ENCODE measurements at regions not wholly inside any gene's neighbourhood (a gene's known extent, or its start where the extent isn't known, plus 50 kb on each side); places are given as distances from the start of the nearest gene placed in this dataset.
"Not testable (repeated sequence)": the region's sequence is repeated elsewhere in the genome, so short reads cannot be mapped to it uniquely, and the experiment has no call there.

GRCh38 chr6:6940031-6941025 lies 167.4 kb upstream of the RREB1 start:
- no peak overlapping the region for H3K27ac ChIP-seq (ENCODE audit: low read depth, low read length, severe bottlenecking)
- H3K4me1 ChIP-seq (ENCODE audit: control insufficient read depth, insufficient read depth, low read length, poor library complexity, severe bottlenecking), result no peaks in the 10 kb centered on the region
- no peaks in the 10 kb centered on the region for H3K36me3 ChIP-seq (ENCODE audit: control insufficient read depth, insufficient read depth, low read length)
- no peak overlapping the region for H3K4me3 ChIP-seq (ENCODE audit: extremely low read depth, insufficient read depth, low read length, poor library complexity, severe bottlenecking)
- 88 to 94% methylated on average over 38 to 39 of the region's 47 CpGs for WGBS, 2 experiments (ENCODE audit: insufficient coverage in 2 of 2)
- no peaks in the 10 kb centered on the region for H3K9me3 ChIP-seq (ENCODE audit: control insufficient read depth, low read length)

GRCh38 chr6:6941201-6941600 lies 166.6 kb upstream of the RREB1 start:
- H3K36me3 ChIP-seq (ENCODE audit: control insufficient read depth, insufficient read depth, low read length), result no peaks in the 10 kb centered on the region
- H3K27ac ChIP-seq (ENCODE audit: low read depth, low read length, severe bottlenecking), result no peak overlapping the region
- H3K9me3 ChIP-seq (ENCODE audit: control insufficient read depth, low read length), result no peaks in the 10 kb centered on the region
- H3K4me1 ChIP-seq (ENCODE audit: control insufficient read depth, insufficient read depth, low read length, poor library complexity, severe bottlenecking), result no peaks in the 10 kb centered on the region
- no peak overlapping the region for H3K4me3 ChIP-seq (ENCODE audit: extremely low read depth, insufficient read depth, low read length, poor library complexity, severe bottlenecking)
- 94 to 100% methylated on average over 7 to 8 of the region's 8 CpGs for WGBS, 2 experiments (ENCODE audit: insufficient coverage in 2 of 2)

- Histone ChIP-seq H3K4me3 (ENCODE audit: extremely low read depth, insufficient read depth, low read length, poor library complexity, severe bottlenecking) (no peak overlapping the region), H3K36me3 (ENCODE audit: control insufficient read depth, insufficient read depth, low read length) (no peaks in the 10 kb centered on the region), H3K4me1 (ENCODE audit: control insufficient read depth, insufficient read depth, low read length, poor library complexity, severe bottlenecking) (no peaks in the 10 kb centered on the region), H3K27ac (ENCODE audit: low read depth, low read length, severe bottlenecking) (no peak overlapping the region), H3K9me3 (ENCODE audit: control insufficient read depth, low read length) (no peaks in the 10 kb centered on the region)
- WGBS, 2 experiments (ENCODE audit: insufficient coverage in 2 of 2), result 80% methylated on average over 3 of the region's 3 CpGs
Observed at GRCh38 chr6:6942091-6942490, 165.7 kb upstream of the RREB1 start.

- no peaks in the 10 kb centered on the region for H3K9me3 ChIP-seq (ENCODE audit: control insufficient read depth, low read length)
- no peak overlapping the region for H3K4me3 ChIP-seq (ENCODE audit: extremely low read depth, insufficient read depth, low read length, poor library complexity, severe bottlenecking)
- no peaks in the 10 kb centered on the region for H3K36me3 ChIP-seq (ENCODE audit: control insufficient read depth, insufficient read depth, low read length)
- H3K27ac ChIP-seq (ENCODE audit: low read depth, low read length, severe bottlenecking), result no peak overlapping the region
- no peaks in the 10 kb centered on the region for H3K4me1 ChIP-seq (ENCODE audit: control insufficient read depth, insufficient read depth, low read length, poor library complexity, severe bottlenecking)
- whole genome bisulfite sequencing, 2 experiments (ENCODE audit: insufficient coverage in 2 of 2), result 74 to 87% methylated on average over 9 to 11 of the region's 13 CpGs
Observed at GRCh38 chr6:6942831-6943230, 164.9 kb upstream of the RREB1 start.

GRCh38 chr6:6943421-6943820 lies 164.3 kb upstream of the RREB1 start:
- H3K4me3 ChIP-seq (ENCODE audit: extremely low read depth, insufficient read depth, low read length, poor library complexity, severe bottlenecking), result no peak overlapping the region
- H3K36me3 ChIP-seq (ENCODE audit: control insufficient read depth, insufficient read depth, low read length), result no peaks in the 10 kb centered on the region
- H3K4me1 ChIP-seq (ENCODE audit: control insufficient read depth, insufficient read depth, low read length, poor library complexity, severe bottlenecking), result no peaks in the 10 kb centered on the region
- no CpG with 5 or more reads among the region's 1 CpG for WGBS, 2 experiments (ENCODE audit: insufficient coverage in 2 of 2)
- H3K27ac ChIP-seq (ENCODE audit: low read depth, low read length, severe bottlenecking), result no peak overlapping the region
- H3K9me3 ChIP-seq (ENCODE audit: control insufficient read depth, low read length), result no peaks in the 10 kb centered on the region

GRCh38 chr6:6946206-6947155 lies 161.3 kb upstream of the RREB1 start:
- Histone ChIP-seq H3K4me3 (ENCODE audit: extremely low read depth, insufficient read depth, low read length, poor library complexity, severe bottlenecking) (no peak overlapping the region), H3K9me3 (ENCODE audit: control insufficient read depth, low read length) (peaks cover 12% of the 10 kb centered on the region), H3K4me1 (ENCODE audit: control insufficient read depth, insufficient read depth, low read length, poor library complexity, severe bottlenecking) (no peaks in the 10 kb centered on the region), H3K36me3 (ENCODE audit: control insufficient read depth, insufficient read depth, low read length) (no peaks in the 10 kb centered on the region), H3K27ac (ENCODE audit: low read depth, low read length, severe bottlenecking) (no peak overlapping the region)
- WGBS, 2 experiments (ENCODE audit: insufficient coverage in 2 of 2), result 60 to 72% methylated on average over 3 to 5 of the region's 8 CpGs

- no peak overlapping the region for H3K4me3 ChIP-seq (ENCODE audit: extremely low read depth, insufficient read depth, low read length, poor library complexity, severe bottlenecking)
- no peaks in the 10 kb centered on the region for H3K36me3 ChIP-seq (ENCODE audit: control insufficient read depth, insufficient read depth, low read length)
- WGBS, 2 experiments (ENCODE audit: insufficient coverage in 2 of 2), result 80 to 100% methylated on average over 1 of the region's 3 CpGs
- H3K9me3 ChIP-seq (ENCODE audit: control insufficient read depth, low read length), result peaks cover 17% of the 10 kb centered on the region
- no peak overlapping the region for H3K27ac ChIP-seq (ENCODE audit: low read depth, low read length, severe bottlenecking)
- no peaks in the 10 kb centered on the region for H3K4me1 ChIP-seq (ENCODE audit: control insufficient read depth, insufficient read depth, low read length, poor library complexity, severe bottlenecking)
Observed at GRCh38 chr6:6950373-6951145, 157.2 kb upstream of the RREB1 start.

- no peak overlapping the region for H3K4me3 ChIP-seq (ENCODE audit: extremely low read depth, insufficient read depth, low read length, poor library complexity, severe bottlenecking)
- H3K4me1 ChIP-seq (ENCODE audit: control insufficient read depth, insufficient read depth, low read length, poor library complexity, severe bottlenecking), result no peaks in the 10 kb centered on the region
- no peaks in the 10 kb centered on the region for H3K36me3 ChIP-seq (ENCODE audit: control insufficient read depth, insufficient read depth, low read length)
- H3K9me3 ChIP-seq (ENCODE audit: control insufficient read depth, low read length), result peaks cover 17% of the 10 kb centered on the region
- no peak overlapping the region for H3K27ac ChIP-seq (ENCODE audit: low read depth, low read length, severe bottlenecking)
- 94 to 96% methylated on average over 2 to 3 of the region's 3 CpGs for WGBS, 2 experiments (ENCODE audit: insufficient coverage in 2 of 2)
Observed at GRCh38 chr6:6951355-6951754, 156.4 kb upstream of the RREB1 start.

- 95 to 96% methylated on average over 29 to 32 of the region's 33 CpGs for WGBS, 2 experiments (ENCODE audit: insufficient coverage in 2 of 2)
- peaks cover 17% of the 10 kb centered on the region for H3K9me3 ChIP-seq (ENCODE audit: control insufficient read depth, low read length)
- H3K27ac ChIP-seq (ENCODE audit: low read depth, low read length, severe bottlenecking), result no peak overlapping the region
- H3K36me3 ChIP-seq (ENCODE audit: control insufficient read depth, insufficient read depth, low read length), result no peaks in the 10 kb centered on the region
- no peaks in the 10 kb centered on the region for H3K4me1 ChIP-seq (ENCODE audit: control insufficient read depth, insufficient read depth, low read length, poor library complexity, severe bottlenecking)
- H3K4me3 ChIP-seq (ENCODE audit: extremely low read depth, insufficient read depth, low read length, poor library complexity, severe bottlenecking), result no peak overlapping the region
Observed at GRCh38 chr6:6952484-6952883, 155.3 kb upstream of the RREB1 start.

- not testable (repeated sequence) for H3K4me3 ChIP-seq (ENCODE audit: extremely low read depth, insufficient read depth, low read length, poor library complexity, severe bottlenecking); H3K27ac ChIP-seq (ENCODE audit: low read depth, low read length, severe bottlenecking)
- WGBS, 2 experiments (ENCODE audit: insufficient coverage in 2 of 2), result 93 to 94% methylated on average over 5 to 6 of the region's 6 CpGs
Observed at GRCh38 chr6:6952927-6953326, 154.8 kb upstream of the RREB1 start.

More at GRCh38 chr6:6952927-6953326, 154.8 kb upstream of the RREB1 start:
- H3K36me3 ChIP-seq (ENCODE audit: control insufficient read depth, insufficient read depth, low read length); H3K4me1 ChIP-seq (ENCODE audit: control insufficient read depth, insufficient read depth, low read length, poor library complexity, severe bottlenecking): not testable (repeated sequence)
- peaks cover 17% of the 10 kb centered on the region for H3K9me3 ChIP-seq (ENCODE audit: control insufficient read depth, low read length)

Data from mesodermal cell (in vitro differentiated cells).